Mesothelial cell of epicardium (in vitro differentiated cells): ENCODE measurements at regions not wholly inside any gene's neighbourhood (a gene's known extent, or its start where the extent isn't known, plus 50 kb on each side); places are given as distances from the start of the nearest gene placed in this dataset.
"Not testable (repeated sequence)": the region's sequence is repeated elsewhere in the genome, so short reads cannot be mapped to it uniquely, and the experiment has no call there.

Experiments
- DNase-seq, 2 experiments: peaks; one replicate each; pipeline ENCODE4 v3.0.0; 2021; ENCODE audit warnings: low spot score in 2 of 2; ENCODE audit not compliant: unreplicated experiment in 2 of 2
- H3K27ac Mint-ChIP-seq: 2 replicates; pipeline ENCODE4 v1.8.0; 2021; ENCODE audit warnings: mixed read lengths
- H3K27me3 Mint-ChIP-seq: 2 replicates; pipeline ENCODE4 v1.8.0; 2021; ENCODE audit warnings: low read depth, mixed read lengths
- H3K36me3 Mint-ChIP-seq: 2 replicates; pipeline ENCODE4 v1.8.0; 2021; ENCODE audit warnings: mixed read lengths
- H3K4me1 Mint-ChIP-seq: 2 replicates; pipeline ENCODE4 v1.8.0; 2021; ENCODE audit warnings: mixed read lengths
- H3K4me3 Mint-ChIP-seq: 2 replicates; pipeline ENCODE4 v1.8.0; 2021; ENCODE audit warnings: mild to moderate bottlenecking, moderate library complexity, mixed read lengths
- H3K9me3 Mint-ChIP-seq: 2 replicates; pipeline ENCODE4 v1.8.0; 2021; ENCODE audit warnings: mixed read lengths
- CTCF ChIP-seq: fragments of 200-600 bp; sonication (generic); IDR thresholded peaks from one replicate; pipeline ENCODE4 v1.5.0; 2021; ENCODE audit warnings: antibody characterized with exemption; ENCODE audit not compliant: unreplicated experiment

DNA sequence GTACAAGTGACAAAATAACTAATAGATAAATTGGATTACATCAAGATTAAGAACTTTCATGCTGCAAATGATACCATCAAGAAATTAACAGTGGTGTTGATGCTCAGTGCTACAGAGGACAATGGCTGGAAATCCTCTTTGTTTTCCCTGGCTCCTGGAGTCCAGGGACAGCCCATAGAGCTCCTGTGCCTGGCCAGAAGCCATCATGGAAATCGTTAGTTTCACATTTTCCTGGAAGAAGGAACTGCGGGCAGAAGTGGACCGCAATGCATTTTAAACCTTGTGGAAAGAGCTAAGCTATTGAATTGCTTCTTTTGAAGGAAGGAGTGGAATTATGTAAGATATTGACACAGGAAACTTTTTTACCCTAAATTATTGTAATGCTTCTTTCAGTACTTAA, 276.0 kb downstream of the GJA1 start:
- Mint-ChIP-seq H3K36me3 (no peaks in the 10 kb centered on the region), H3K27ac (no peak overlapping the region), H3K4me3 (no peak overlapping the region), H3K27me3 (no peaks in the 10 kb centered on the region), H3K4me1 (no peaks in the 10 kb centered on the region), H3K9me3 (peaks cover 4% of the 10 kb centered on the region)
- no peak for TF ChIP-seq CTCF
- DNase-seq, result no peak

GRCh38 chr6:121717686-121718085, 282.2 kb downstream of the GJA1 start:
- H3K4me1 Mint-ChIP-seq, result no peaks in the 10 kb centered on the region
- no peak overlapping the region for H3K27ac Mint-ChIP-seq
- no peak for TF ChIP-seq CTCF
- H3K9me3 Mint-ChIP-seq, result peaks cover 17% of the 10 kb centered on the region
- H3K4me3 Mint-ChIP-seq, result no peak overlapping the region
- DNase-seq, result no peak
- H3K36me3 Mint-ChIP-seq, result peaks cover 1% of the 10 kb centered on the region
- H3K27me3 Mint-ChIP-seq, result no peaks in the 10 kb centered on the region

- not testable (repeated sequence) for H3K27me3 Mint-ChIP-seq, H3K4me3 Mint-ChIP-seq, H3K36me3 Mint-ChIP-seq, DNase-seq, H3K27ac Mint-ChIP-seq, H3K4me1 Mint-ChIP-seq
- H3K9me3 Mint-ChIP-seq, result peaks cover 17% of the 10 kb centered on the region
These were observed 285.4 kb downstream of the GJA1 start for GRCh38 chr6:121720867-121721266.

DNA sequence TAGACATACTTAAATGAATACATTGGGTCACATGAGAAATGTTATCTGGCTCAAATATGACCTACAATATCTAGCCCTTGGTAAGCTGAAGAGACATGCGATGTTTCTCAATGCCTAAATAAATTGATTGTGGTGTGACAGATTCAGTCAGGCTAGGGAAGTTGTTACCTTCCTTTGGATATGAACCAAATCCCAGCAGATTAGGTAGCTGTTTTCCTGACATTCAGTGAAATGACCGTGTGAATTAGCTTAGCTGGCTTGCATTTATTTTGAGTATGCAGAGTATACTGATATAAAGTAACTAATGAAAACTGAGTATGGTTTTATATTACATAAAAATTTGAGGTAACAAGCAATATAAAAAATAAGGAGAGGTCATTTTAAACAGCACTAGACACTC, 288.2 kb downstream of the GJA1 start:
- Mint-ChIP-seq H3K9me3 (peaks cover 12% of the 10 kb centered on the region), H3K27ac (no peak overlapping the region), H3K36me3 (no peaks in the 10 kb centered on the region), H3K27me3 (no peaks in the 10 kb centered on the region), H3K4me3 (no peak overlapping the region), H3K4me1 (no peaks in the 10 kb centered on the region)
- TF ChIP-seq CTCF, result no peak
- DNase-seq, result no peak

DNA sequence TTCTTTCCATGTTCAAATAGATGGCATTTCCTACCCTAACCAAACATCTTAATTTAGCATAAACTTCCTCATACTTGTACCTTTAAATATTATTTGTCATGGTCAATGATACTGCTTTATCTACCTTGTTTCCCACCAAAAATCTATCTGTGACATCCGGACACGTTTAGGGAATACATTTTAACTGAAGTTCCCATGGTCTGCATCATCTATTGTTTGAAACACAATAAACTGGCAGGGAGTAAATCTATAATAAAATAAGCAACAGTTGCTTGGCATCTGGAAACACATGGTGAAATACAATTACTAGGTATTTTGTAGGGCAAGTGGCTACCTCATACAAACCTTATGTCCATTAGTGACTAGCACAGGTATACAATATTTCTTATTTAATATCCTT, 289.1 kb downstream of the GJA1 start:
- H3K4me1 Mint-ChIP-seq, result no peaks in the 10 kb centered on the region
- TF ChIP-seq CTCF, result no peak
- H3K27ac Mint-ChIP-seq, result no peak overlapping the region
- peaks cover 12% of the 10 kb centered on the region for H3K9me3 Mint-ChIP-seq
- H3K36me3 Mint-ChIP-seq, result no peaks in the 10 kb centered on the region
- no peak for DNase-seq
- H3K27me3 Mint-ChIP-seq, result no peaks in the 10 kb centered on the region
- H3K4me3 Mint-ChIP-seq, result no peak overlapping the region

GRCh38 chr6:121726596-121726995, 291.1 kb downstream of the GJA1 start:
- no peak overlapping the region for H3K4me3 Mint-ChIP-seq
- H3K27ac Mint-ChIP-seq, result no peak overlapping the region
- no peaks in the 10 kb centered on the region for H3K27me3 Mint-ChIP-seq
- peaks cover 4% of the 10 kb centered on the region for H3K36me3 Mint-ChIP-seq
- TF ChIP-seq CTCF, result no peak
- peaks cover 11% of the 10 kb centered on the region for H3K9me3 Mint-ChIP-seq
- no peaks in the 10 kb centered on the region for H3K4me1 Mint-ChIP-seq
- DNase-seq, result no peak
